A549 (cell line): ENCODE measurements at regions not wholly inside any gene's neighbourhood (a gene's known extent, or its start where the extent isn't known, plus 50 kb on each side); places are given as distances from the start of the nearest gene placed in this dataset.

ENCODE experiments used
- ATAC-seq, 2 experiments: fragments of 200-7000 bp in 1 of 2; fragments of >200 bp in 1 of 2; cut with Nextera tagmentation in 1 of 2; cut with Tn5 transposase in 1 of 2; 3 replicates each; pipeline versions ENCODE4 v1.8.0 to v1.9.1; 2018 to 2020; ENCODE audit warnings: mild to moderate bottlenecking in 1 of 2, moderate library complexity in 1 of 2
- CTCF ChIA-PET: fragments of 300-600 bp; sonication (Branson Sonifier 250); formaldehyde crosslinking; extraction: SDS; loops from one replicate; lab custom pipeline; 2021; ENCODE audit warnings: antibody characterized with exemption, inconsistent platforms; lab: Yijun Ruan, JAX
- POLR2A ChIA-PET: fragments of 350-600 bp; formaldehyde crosslinking; extraction: SDS; loops from one replicate; lab custom pipeline; 2021; ENCODE audit warnings: antibody characterized with exemption, inconsistent platforms; lab: Yijun Ruan, JAX
- DNase-seq, 2 experiments: peaks; one replicate each; pipeline versions ENCODE4 v3.0.0 to v3.0.0-alpha.2; 2011 to 2016; ENCODE audit warnings: low read depth in 1 of 2, low spot score in 1 of 2
- FAIRE-seq: peaks from 2 replicates; lab custom pipeline; 2011; peaks lifted over from hg19 to GRCh38; lab: Jason Lieb, UNC
- H3K27ac ChIP-seq, 2 experiments: fragments of >200 bp; sonication (Bioruptor Twin); formaldehyde crosslinking; 3 replicates each; pipeline ENCODE4 v1.5.1; 2016 to 2017
- H3K4me1 ChIP-seq: fragments of >200 bp; sonication (Bioruptor Twin); formaldehyde crosslinking; 3 replicates; pipeline ENCODE4 v1.6.1; 2016
- H3K4me2 ChIP-seq: fragments of >200 bp; sonication (Bioruptor Twin); formaldehyde crosslinking; 3 replicates; pipeline ENCODE4 v1.6.1; 2016
- H3K4me3 ChIP-seq: fragments of >200 bp; sonication (Bioruptor Twin); formaldehyde crosslinking; 3 replicates; pipeline ENCODE4 v1.5.1; 2016
- H3K9me3 ChIP-seq: fragments of >200 bp; sonication (Bioruptor Twin); formaldehyde crosslinking; 3 replicates; pipeline ENCODE4 v1.6.1; 2016
- CHD4 ChIP-seq: fragments of 200-600 bp; sonication (generic); IDR thresholded peaks from 2 replicates; pipeline ENCODE4 v1.6.1; 2016; ENCODE audit warnings: antibody characterized with exemption, mild to moderate bottlenecking, borderline replicate concordance
- E2F6 ChIP-seq: IDR thresholded peaks from 2 replicates; pipeline ENCODE4 v1.6.1; 2012; ENCODE audit warnings: low read depth, borderline replicate concordance
- EHF ChIP-seq: fragments of 250-450 bp; sonication (Bioruptor Pico); IDR thresholded peaks from 2 replicates; pipeline ENCODE4 v1.5.0; 2020; ENCODE audit warnings: mild to moderate bottlenecking
- EHMT2 ChIP-seq: fragments of 200-600 bp; sonication (generic); IDR thresholded peaks from 2 replicates; pipeline ENCODE4 v1.6.1; 2016; ENCODE audit warnings: antibody characterized with exemption, low read depth, mild to moderate bottlenecking, moderate library complexity
- EP300 ChIP-seq, 2 experiments: fragments of >200 bp; sonication (Bioruptor Twin); formaldehyde crosslinking; IDR thresholded peaks; 2 replicates in 1 of 2; 3 replicates in 1 of 2; pipeline ENCODE4 v1.6.1; 2016 to 2017
- HEYL ChIP-seq: fragments of 250-450 bp; sonication (Bioruptor Pico); IDR thresholded peaks from 2 replicates; pipeline ENCODE4 v1.8.0; 2021; ENCODE audit warnings: mild to moderate bottlenecking, moderate library complexity
- HOXB5 ChIP-seq: fragments of 250-450 bp; sonication (Bioruptor Pico); IDR thresholded peaks from 2 replicates; pipeline ENCODE4 v1.5.0; 2020; ENCODE audit warnings: mild to moderate bottlenecking, moderate library complexity
- KDM5A ChIP-seq: fragments of 200-600 bp; sonication (generic); IDR thresholded peaks from 2 replicates; pipeline ENCODE4 v1.6.1; 2016; ENCODE audit warnings: antibody characterized with exemption, mild to moderate bottlenecking
- NPAS2 ChIP-seq: fragments of 250-450 bp; sonication (Bioruptor Pico); IDR thresholded peaks from 2 replicates; pipeline ENCODE4 v1.8.0; 2022; ENCODE audit warnings: mild to moderate bottlenecking, moderate library complexity, borderline replicate concordance
- RARB ChIP-seq: fragments of 250-450 bp; sonication (Bioruptor Pico); IDR thresholded peaks from 2 replicates; pipeline ENCODE4 v1.8.0; 2021; ENCODE audit warnings: mild to moderate bottlenecking, moderate library complexity
- RCOR1 ChIP-seq: fragments of 150-350 bp; IDR thresholded peaks from 2 replicates; pipeline ENCODE4 v1.6.1; 2014; ENCODE audit warnings: antibody characterized with exemption, low read length, low read depth
- REST ChIP-seq: fragments of 200-600 bp; sonication (generic); IDR thresholded peaks from 2 replicates; pipeline ENCODE4 v1.6.1; 2016; ENCODE audit warnings: antibody characterized with exemption, mild to moderate bottlenecking, moderate library complexity
- SREBF2 ChIP-seq: fragments of 450-650 bp; IDR thresholded peaks from 2 replicates; pipeline ENCODE4 v1.6.1; 2014; ENCODE audit warnings: mild to moderate bottlenecking, moderate library complexity
- TFCP2L1 ChIP-seq: fragments of 250-450 bp; sonication (Bioruptor Pico); IDR thresholded peaks from 2 replicates; pipeline ENCODE4 v1.5.0; 2021; ENCODE audit warnings: mild to moderate bottlenecking
- ZFP36 ChIP-seq: fragments of 450-650 bp; IDR thresholded peaks from 2 replicates; pipeline ENCODE4 v1.6.1; 2014; ENCODE audit warnings: borderline replicate concordance; ENCODE audit not compliant: partially characterized antibody
- whole genome bisulfite sequencing: methylation state at CpG from one replicate; pipeline ENCODE4 v1.1.6; 2017; ENCODE audit errors: missing lambda C conversion rate; 5-methylcytosine and 5-hydroxymethylcytosine counted together
- TF ChIP-seq, protein P1 (sequence below): IDR thresholded peaks from 2 replicates; pipeline ENCODE4 v1.6.1; 2012

GRCh38 chr1:220970311-220970710, 91.1 kb downstream of the HLX start:
- TF ChIP-seq RARB (CRISPR knock-in tag) (no peak), RCOR1 (no peak), KDM5A (no peak)
- TF ChIP-seq, protein P1, sequence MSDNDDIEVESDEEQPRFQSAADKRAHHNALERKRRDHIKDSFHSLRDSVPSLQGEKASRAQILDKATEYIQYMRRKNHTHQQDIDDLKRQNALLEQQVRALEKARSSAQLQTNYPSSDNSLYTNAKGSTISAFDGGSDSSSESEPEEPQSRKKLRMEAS = no peak
- no peak overlapping the region for H3K4me2 ChIP-seq
- no peaks in the 10 kb centered on the region for H3K9me3 ChIP-seq
- H3K4me3 ChIP-seq = no peak overlapping the region
- CTCF ChIA-PET = no interaction called here
- no peak overlapping the region for H3K27ac ChIP-seq
- no peak for DNase-seq
- no peak for FAIRE-seq
- 65% methylated on average over 4 of the region's 4 CpGs for WGBS
- POLR2A ChIA-PET = no interaction called here
- ATAC-seq = no peak
- no peaks in the 10 kb centered on the region for H3K4me1 ChIP-seq

DNA sequence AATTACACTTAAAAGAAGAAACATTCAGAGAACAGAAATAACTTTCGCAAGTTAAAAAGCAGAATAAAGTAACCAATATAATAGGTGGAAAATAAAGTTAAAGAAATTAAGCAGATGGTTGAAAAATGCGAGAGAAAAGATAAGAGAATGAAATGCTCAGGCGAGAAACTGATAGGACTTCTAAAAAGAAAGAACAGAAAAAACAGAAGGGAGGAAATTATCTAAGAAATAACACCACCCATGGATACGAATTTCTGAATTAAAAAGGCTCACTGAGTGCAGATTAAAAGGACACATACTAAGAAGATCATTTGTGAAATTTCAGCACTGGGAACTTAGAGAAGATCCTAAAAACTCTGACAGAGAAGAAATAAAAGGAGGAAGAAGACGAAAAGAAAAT, 92.0 kb downstream of the HLX start:
- FAIRE-seq (no peak), ATAC-seq (no peak), DNase-seq (no peak)
- WGBS = 69% methylated on average over 5 of the region's 5 CpGs
- POLR2A ChIA-PET = no interaction called here
- no peak overlapping the region for H3K4me3 ChIP-seq
- CTCF ChIA-PET = no interaction called here
- no peaks in the 10 kb centered on the region for H3K4me1 ChIP-seq
- TF ChIP-seq EP300 (IDR thresholded peaks at IDR 0.05) (no peak), TFCP2L1 (CRISPR knock-in tag) (no peak)
- no peak overlapping the region for H3K27ac ChIP-seq
- no peak overlapping the region for H3K4me2 ChIP-seq
- no peaks in the 10 kb centered on the region for H3K9me3 ChIP-seq

- whole genome bisulfite sequencing = 23% methylated on average over 1 of the region's 1 CpG
- Histone ChIP-seq H3K4me2 (no peak overlapping the region), H3K4me1 (no peaks in the 10 kb centered on the region), H3K9me3 (no peaks in the 10 kb centered on the region), H3K4me3 (no peak overlapping the region), H3K27ac (no peak overlapping the region)
- FAIRE-seq (no peak), ATAC-seq (no peak), DNase-seq (no peak)
- TF ChIP-seq RCOR1 = no peak
- no peak for TF ChIP-seq TFCP2L1 (CRISPR knock-in tag)
- TF ChIP-seq E2F6 = no peak
- TF ChIP-seq REST = no peak
- no peak for TF ChIP-seq ZFP36
- TF ChIP-seq EHF (CRISPR knock-in tag) = no peak
- no peak for TF ChIP-seq SREBF2
- no peak for TF ChIP-seq CHD4
- no peak for TF ChIP-seq EHMT2
- no peak for TF ChIP-seq NPAS2 (CRISPR knock-in tag)
- POLR2A ChIA-PET = no interaction called here
- CTCF ChIA-PET = no interaction called here
These were observed 95.2 kb downstream of the HLX start for GRCh38 chr1:220974431-220974830.

GRCh38 chr1:220976390-220976789, 97.1 kb downstream of the HLX start:
- Histone ChIP-seq H3K9me3 (no peaks in the 10 kb centered on the region), H3K4me1 (no peaks in the 10 kb centered on the region), H3K4me2 (no peak overlapping the region), H3K27ac (no peak overlapping the region), H3K4me3 (no peak overlapping the region)
- FAIRE-seq (no peak), ATAC-seq (no peak), DNase-seq (no peak)
- TF ChIP-seq HOXB5 = no peak
- TF ChIP-seq HEYL (CRISPR knock-in tag) = no peak
- WGBS = 5% methylated on average over 3 of the region's 3 CpGs
- POLR2A ChIA-PET = no interaction called here
- CTCF ChIA-PET = no interaction called here
